ENCODE measurements at regions not wholly inside any gene's neighbourhood (a gene's known extent, or its start where the extent isn't known, plus 50 kb on each side); places are given as distances from the start of the nearest gene placed in this dataset.

GRCh38 chr2:125324273-125324672 lies 1299.2 kb downstream of the CNTNAP5 start:
- TF ChIP-seq CTCF (IDR thresholded peaks at IDR 0.05) (no peak), POLR2A (IDR thresholded peaks at IDR 0.05) (no peak)

All from lower leg skin (tissue), 3 donors.